ENCODE measurements at regions not wholly inside any gene's neighbourhood (a gene's known extent, or its start where the extent isn't known, plus 50 kb on each side); places are given as distances from the start of the nearest gene placed in this dataset.

GRCh38 chr10:130889240-130889639 lies 422.3 kb downstream of the TCERG1L start:
- DNase-seq: no peak

GRCh38 chr10:130889780-130890179 lies 421.7 kb downstream of the TCERG1L start:
- DNase-seq: no peak

DNA sequence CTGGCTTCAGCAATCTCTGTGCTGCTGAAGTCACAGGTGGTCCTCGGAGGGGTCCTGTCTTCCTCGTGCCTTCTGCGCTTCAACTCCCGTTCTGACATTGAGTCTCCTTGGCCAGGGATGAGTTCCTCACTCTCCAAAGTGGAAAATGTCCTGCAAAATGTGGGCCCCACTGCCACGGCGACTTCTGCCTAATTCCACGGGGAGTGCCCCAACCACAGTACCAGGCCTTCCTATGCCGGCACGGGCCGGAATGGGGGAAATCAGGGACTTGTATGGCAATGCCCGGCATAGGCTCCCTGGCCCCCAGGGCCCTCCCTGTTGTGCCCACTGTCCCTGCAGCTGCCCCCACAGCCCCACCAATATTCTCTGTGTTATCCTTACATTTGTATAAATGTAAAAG lies 420.5 kb downstream of the TCERG1L start:
- no peak for DNase-seq

DNA sequence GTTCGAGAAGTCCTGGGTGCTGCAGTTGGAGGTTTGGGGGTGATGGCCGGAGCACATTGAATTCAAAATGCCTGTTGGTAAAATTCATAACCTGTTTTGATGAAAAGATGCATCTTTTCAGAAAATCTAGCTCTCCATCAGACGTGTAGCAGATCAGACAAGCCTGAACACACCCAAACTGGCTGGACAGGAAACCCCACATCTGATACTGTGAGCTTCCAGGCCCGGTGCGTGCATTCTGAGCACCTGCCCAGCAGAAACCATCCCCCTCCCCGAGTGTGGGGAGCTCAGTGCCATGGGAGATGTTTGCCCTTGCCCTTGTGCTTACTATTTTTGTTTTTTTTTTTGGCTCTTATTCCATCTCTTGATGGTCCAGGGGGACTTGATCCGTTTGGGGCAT lies 417.1 kb downstream of the TCERG1L start:
- no peak for DNase-seq

DNA sequence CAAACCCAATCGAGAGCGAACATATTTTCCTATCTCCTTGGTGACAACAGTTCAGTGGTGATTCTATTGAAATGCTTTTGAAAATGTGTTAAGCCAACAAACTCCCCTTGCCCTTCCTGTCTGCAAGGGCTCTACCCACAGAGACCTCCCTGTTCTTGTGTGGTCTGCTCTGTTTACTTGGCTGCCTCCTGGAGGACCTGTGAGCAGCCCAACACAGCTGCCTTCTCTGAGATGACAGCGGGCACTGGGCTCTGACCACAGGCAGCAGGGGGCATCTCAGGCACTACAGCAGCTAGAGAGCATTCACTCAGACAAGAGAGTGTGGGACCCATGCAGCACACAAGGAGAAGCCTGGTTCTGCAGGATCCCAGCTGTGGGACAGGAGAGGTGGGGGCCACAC lies 416.4 kb downstream of the TCERG1L start:
- DNase-seq: no peak

GRCh38 chr10:130897815-130898214 lies 413.7 kb downstream of the TCERG1L start:
- no peak for DNase-seq

- no peak for DNase-seq
These were observed 413.1 kb downstream of the TCERG1L start for GRCh38 chr10:130898381-130898780.

DNA sequence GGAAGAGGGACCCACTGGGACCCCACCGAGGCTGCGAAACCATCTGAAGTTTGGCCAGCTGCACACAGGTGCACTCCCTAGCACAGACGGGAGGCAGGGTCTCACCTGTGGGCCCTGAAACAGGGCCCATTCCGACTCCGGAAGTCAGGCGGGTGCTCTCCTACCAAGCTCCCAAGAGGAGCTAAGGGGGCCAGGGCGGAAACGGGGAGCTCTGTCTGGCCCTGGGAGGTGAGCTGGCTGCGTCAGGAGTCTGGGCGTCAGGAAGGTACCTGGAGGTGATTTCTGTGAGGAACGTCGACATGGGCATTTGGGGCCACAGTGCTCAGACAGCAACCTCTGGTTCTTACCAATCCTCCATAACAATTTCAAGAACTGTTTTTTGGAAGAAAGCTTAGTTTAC lies 411.7 kb downstream of the TCERG1L start:
- no peak for DNase-seq

GRCh38 chr10:130900441-130901160 lies 410.9 kb downstream of the TCERG1L start:
- no peak for DNase-seq

- no peak for DNase-seq
These were observed 410.0 kb downstream of the TCERG1L start for GRCh38 chr10:130901311-130902165.

GRCh38 chr10:130902471-130902870 lies 409.1 kb downstream of the TCERG1L start:
- DNase-seq: no peak

- no peak for DNase-seq
These were observed 408.6 kb downstream of the TCERG1L start for GRCh38 chr10:130902929-130903328.

GRCh38 chr10:130904676-130905075 lies 406.8 kb downstream of the TCERG1L start:
- no peak for DNase-seq

DNA sequence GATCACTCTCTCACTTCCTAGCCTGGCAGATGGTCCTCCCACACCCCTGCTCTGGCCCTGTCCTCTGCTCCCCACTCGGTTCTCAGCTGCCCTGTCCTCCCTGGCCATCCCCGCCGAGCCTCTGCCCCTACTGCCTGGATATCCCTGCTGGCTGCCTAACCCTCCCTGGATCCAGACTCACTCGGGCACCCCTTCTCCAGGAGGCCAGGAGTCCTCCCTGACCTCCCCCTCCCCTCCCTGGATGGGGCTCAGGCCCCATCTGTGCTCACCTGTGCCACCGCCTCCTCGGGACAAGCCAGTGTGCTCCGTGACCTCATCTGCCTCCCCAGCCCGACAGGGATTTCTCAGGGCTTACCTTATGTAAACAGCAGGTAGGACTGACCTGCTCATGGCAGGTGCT lies 406.1 kb downstream of the TCERG1L start:
- no peak for DNase-seq

- no peak for DNase-seq
These were observed 405.6 kb downstream of the TCERG1L start for GRCh38 chr10:130905921-130906320.

- no peak for DNase-seq
These were observed 400.7 kb downstream of the TCERG1L start for GRCh38 chr10:130910848-130911247.

GRCh38 chr10:130913844-130914243 lies 397.7 kb downstream of the TCERG1L start:
- DNase-seq: no peak

GRCh38 chr10:130914367-130914766 lies 397.2 kb downstream of the TCERG1L start:
- no peak for DNase-seq

DNA sequence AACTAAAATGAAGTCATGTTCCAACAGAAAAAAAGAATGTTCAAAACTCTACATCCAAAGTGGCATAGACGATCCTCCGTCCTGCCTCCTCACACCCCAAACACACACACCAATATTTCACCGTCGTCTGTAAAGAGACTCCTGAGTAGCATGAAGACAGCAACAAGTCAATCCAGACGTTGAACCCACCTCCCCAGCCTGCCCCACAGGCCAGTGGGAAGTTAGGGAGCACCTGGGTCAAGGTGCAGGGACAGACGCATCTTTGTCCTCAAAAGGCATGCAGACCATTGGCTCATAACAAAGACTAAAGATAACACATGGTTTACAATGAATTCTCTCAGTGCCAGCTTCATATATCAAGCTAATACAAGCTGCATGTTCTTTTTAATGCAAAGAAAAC lies 396.5 kb downstream of the TCERG1L start:
- DNase-seq: no peak

DNA sequence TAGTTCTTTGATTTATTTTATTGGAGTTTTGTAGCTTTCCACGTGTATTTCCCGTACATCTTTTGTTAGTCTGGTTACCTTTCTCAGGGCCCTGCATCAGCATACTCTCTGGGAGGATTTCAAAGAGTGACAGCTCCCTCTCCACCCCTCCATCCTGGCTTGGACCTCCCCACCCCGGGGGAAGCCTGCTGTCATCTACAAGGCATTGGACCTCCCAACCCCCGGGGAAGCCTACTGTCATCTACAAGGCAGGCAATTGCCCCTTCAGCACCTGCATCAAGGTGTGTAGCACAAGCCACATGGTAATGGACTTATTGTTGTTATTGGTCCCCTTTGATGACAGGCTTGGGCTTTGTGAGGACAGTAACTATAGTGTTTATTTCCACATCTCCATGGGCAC lies 390.1 kb downstream of the TCERG1L start:
- DNase-seq: no peak

GRCh38 chr10:130921911-130922440 lies 389.5 kb downstream of the TCERG1L start:
- DNase-seq: no peak

DNA sequence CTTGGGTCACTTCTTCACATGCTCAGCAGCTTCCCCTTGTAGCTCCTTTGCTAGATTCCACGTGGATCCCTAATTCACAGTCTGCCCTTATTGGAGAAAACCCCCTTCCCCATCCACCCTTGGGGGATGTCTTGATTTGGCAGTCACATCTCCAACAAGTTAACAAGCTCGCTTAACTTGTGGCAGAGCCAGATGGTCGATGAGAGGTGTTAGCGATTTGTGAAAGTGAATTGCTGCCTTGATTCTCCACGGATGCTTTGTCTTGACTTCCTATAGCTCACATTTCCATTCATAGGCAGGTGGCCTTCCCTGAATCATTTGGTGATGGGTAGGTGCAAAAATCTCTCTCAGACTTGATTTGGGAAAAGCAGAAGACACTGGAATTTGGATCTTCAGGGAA lies 387.9 kb downstream of the TCERG1L start:
- no peak for DNase-seq

- DNase-seq: no peak
These were observed 387.2 kb downstream of the TCERG1L start for GRCh38 chr10:130924138-130924819.

- DNase-seq: no peak
These were observed 385.1 kb downstream of the TCERG1L start for GRCh38 chr10:130926442-130926841.
